GM21825 (cell line): ENCODE measurements at regions not wholly inside any gene's neighbourhood (a gene's known extent, or its start where the extent isn't known, plus 50 kb on each side); places are given as distances from the start of the nearest gene placed in this dataset.

Experiments
- ATAC-seq: cut with Tn5 transposase; IDR thresholded peaks from one replicate; pipeline ENCODE4 v1.9.1; 2021; ENCODE audit warnings: mild to moderate bottlenecking, moderate library complexity; ENCODE audit not compliant: unreplicated experiment

GRCh38 chr18:78087338-78087737 is 837.7 kb downstream of the GALR1 start:
- no peak for ATAC-seq

GRCh38 chr18:78090584-78090983 is 840.9 kb downstream of the GALR1 start:
- ATAC-seq = no peak

- no peak for ATAC-seq
Measured at GRCh38 chr18:78092901-78093300, 843.3 kb downstream of the GALR1 start.

GRCh38 chr18:78099979-78100588 is 850.4 kb downstream of the GALR1 start:
- no peak for ATAC-seq

DNA sequence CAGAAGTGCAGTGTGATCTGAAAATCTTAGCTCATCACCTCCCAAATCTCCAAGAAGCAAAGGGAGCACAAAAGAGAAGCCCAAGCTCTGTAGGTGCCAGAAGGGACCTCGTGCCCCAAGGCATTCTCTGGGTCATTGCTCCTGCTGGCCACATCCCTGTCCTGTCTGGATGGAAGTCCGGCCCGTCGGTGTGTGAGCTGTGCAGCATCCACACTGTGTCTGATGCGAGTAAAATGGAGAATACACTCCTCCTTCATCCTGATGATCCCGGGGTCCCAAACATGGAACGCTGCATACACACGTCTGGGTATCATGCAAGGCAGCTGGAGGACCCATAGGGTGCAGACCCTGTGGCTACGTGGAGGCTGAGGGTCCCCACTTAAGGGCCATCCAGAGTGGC is 851.4 kb downstream of the GALR1 start:
- no peak for ATAC-seq

- ATAC-seq = no peak
Measured at GRCh38 chr18:78102135-78102534, 852.5 kb downstream of the GALR1 start.

DNA sequence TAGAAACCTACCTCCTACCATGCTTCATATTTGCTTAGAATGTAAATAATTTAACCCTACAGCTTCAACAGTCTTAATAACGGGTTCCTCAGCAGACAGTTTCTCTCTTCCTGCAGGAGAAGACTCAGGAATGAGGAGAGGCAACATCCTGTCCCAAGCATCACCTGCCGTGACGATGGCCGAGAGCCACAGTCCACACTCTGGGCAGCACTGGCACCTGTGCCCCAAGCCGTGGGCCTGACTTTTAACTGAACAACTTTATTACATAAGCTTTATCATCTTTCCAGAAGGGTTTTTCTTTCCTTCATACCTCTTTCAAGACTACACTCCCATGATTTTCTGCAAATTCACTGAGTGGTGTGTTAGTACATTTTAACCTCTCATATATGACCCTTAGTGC is 856.0 kb downstream of the GALR1 start:
- ATAC-seq = no peak

DNA sequence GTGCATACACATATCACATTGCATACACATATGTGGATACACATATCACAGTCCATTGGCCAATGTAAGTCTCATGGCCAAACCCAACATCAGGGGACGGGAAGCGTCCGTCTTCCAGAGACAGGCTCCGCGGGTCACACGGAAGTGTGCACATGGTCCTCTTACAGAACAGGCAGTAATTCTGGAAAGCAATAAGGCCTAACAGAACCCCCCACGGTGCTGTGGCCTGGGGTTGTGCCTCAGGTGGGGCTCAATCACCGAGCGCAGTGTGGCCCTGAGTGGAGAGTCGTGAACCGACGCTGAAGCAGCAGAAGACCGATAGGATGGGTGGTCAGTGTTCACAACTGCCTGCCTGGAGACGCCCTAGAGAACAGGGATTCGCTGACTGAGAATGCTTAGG is 857.3 kb downstream of the GALR1 start:
- ATAC-seq = no peak

- no peak for ATAC-seq
Measured at GRCh38 chr18:78107363-78107762, 857.7 kb downstream of the GALR1 start.

DNA sequence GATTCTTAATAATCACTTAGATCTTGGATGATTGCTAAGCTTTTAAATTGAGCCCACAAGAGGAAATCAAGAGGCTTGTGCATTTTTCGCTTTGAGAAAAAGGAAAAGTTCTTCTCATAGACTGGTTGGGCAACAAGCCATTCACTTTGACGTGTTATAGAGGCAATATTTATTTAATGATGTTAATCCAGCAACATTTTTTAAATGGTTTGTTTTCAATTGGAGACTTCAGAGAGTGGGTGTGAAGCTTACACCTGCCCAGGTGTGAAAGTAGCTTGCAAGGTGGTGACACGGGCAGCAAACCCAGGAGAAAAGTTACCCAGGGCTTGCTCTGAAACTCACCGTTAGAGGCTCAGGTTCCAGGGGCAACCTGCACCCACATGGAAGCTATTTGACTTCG is 858.9 kb downstream of the GALR1 start:
- no peak for ATAC-seq

- ATAC-seq = no peak
Measured at GRCh38 chr18:78113136-78113939, 863.7 kb downstream of the GALR1 start.

DNA sequence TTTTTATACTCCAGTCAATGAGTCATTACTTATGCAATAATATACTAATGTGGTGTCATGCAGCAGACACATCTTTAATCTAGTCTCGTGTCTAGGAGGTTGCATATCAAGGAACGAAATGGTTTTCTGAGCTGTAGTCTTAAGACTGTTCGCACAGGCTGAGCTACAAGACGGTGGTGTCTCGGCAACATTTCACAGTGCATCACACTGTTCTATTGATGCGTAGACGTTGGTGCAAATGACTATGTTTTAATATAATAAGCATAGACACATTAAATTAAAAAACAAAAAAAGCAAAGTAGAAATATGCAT is 864.2 kb downstream of the GALR1 start:
- no peak for ATAC-seq

DNA sequence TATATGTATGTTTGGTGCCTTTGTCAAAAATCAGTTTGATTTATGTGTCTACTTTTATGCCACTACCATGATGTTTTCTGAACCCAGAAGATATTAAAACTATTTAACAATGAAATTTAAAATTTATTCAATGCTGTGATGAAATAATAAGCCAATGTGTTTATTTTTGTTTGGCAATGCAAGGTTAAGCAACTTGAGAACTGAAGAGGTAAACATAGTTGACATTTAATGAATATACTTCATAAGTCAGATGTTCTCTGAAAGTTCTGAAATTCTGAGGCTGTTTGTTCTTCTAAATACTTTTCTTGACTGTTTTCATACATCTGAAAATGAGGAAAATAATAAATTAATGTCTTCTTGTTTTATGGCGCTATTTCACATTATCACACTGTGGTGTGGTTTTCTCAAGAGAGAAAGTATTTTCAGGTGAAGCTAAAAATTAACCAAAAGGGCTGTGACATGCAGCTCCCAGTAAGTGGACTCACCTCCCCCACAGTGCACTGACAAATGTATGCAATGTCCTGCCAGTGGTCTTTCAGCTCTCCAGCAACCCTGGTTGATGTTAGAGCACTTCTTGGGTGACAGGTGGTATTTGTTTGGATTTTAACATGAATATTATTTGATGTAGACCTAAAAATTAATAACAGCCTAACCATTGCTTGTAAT is 863.6 kb upstream of the SALL3 start:
- no peak for ATAC-seq

GRCh38 chr18:78123144-78123909 is 856.3 kb upstream of the SALL3 start:
- no peak for ATAC-seq

GRCh38 chr18:78123926-78124797 is 855.5 kb upstream of the SALL3 start:
- ATAC-seq = no peak

GRCh38 chr18:78125206-78125896 is 854.3 kb upstream of the SALL3 start:
- ATAC-seq = no peak

GRCh38 chr18:78126106-78126505 is 853.5 kb upstream of the SALL3 start:
- no peak for ATAC-seq

- no peak for ATAC-seq
Measured at GRCh38 chr18:78126536-78126935, 853.1 kb upstream of the SALL3 start.

GRCh38 chr18:78127041-78127440 is 852.6 kb upstream of the SALL3 start:
- ATAC-seq = no peak

DNA sequence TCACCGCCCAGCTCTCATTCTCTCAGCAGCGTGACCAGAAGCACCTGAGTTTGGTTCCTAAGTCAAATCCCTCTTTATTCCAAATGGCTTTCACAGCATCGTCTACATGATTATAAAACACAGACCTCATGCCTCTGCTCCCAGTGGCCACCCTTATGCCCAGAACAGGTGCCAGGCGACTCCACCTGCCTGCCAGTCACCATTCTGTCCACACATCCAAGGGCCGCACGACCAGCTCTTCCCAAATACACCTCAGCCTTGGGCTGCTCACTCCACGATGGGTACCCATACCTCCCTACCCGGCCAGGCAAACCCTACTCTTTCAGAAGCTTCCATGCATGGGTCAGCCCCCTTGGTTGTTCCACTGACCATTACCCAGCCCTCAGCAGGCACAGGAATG is 851.6 kb upstream of the SALL3 start:
- ATAC-seq = no peak
